Islet precursor cell (in vitro differentiated cells): ENCODE measurements at regions not wholly inside any gene's neighbourhood (a gene's known extent, or its start where the extent isn't known, plus 50 kb on each side); places are given as distances from the start of the nearest gene placed in this dataset.

Experiments
- DNase-seq: peaks from one replicate; pipeline ENCODE4 v3.0.0-alpha.2; 2018

- DNase-seq = no peak
Measured at GRCh38 chr7:131238347-131238931, 89.2 kb upstream of the MKLN1 start.

- no peak for DNase-seq
Measured at GRCh38 chr7:131241386-131241785, 86.3 kb upstream of the MKLN1 start.

- DNase-seq = no peak
Measured at GRCh38 chr7:131242123-131242650, 85.5 kb upstream of the MKLN1 start.

- DNase-seq = peak; percentile 98
Measured at GRCh38 chr7:131244259-131244852, 83.3 kb upstream of the MKLN1 start.

GRCh38 chr7:131249003-131249402 is 78.7 kb upstream of the MKLN1 start:
- peak; percentile 92 for DNase-seq

- DNase-seq = no peak
Measured at GRCh38 chr7:131249483-131249882, 78.2 kb upstream of the MKLN1 start.

GRCh38 chr7:131250331-131250730 is 77.3 kb upstream of the MKLN1 start:
- peak; percentile 82 for DNase-seq

GRCh38 chr7:131251371-131251770 is 76.3 kb upstream of the MKLN1 start:
- no peak for DNase-seq

GRCh38 chr7:131252976-131253375 is 74.7 kb upstream of the MKLN1 start:
- DNase-seq = no peak

- DNase-seq = no peak
Measured at GRCh38 chr7:131254211-131254610, 73.5 kb upstream of the MKLN1 start.

GRCh38 chr7:131255242-131255641 is 72.4 kb upstream of the MKLN1 start:
- no peak for DNase-seq

GRCh38 chr7:131261476-131261994 is 66.1 kb upstream of the MKLN1 start:
- DNase-seq = no peak

GRCh38 chr7:131265227-131265626 is 62.4 kb upstream of the MKLN1 start:
- DNase-seq = no peak

GRCh38 chr7:131267631-131268030 is 60.0 kb upstream of the MKLN1 start:
- no peak for DNase-seq

GRCh38 chr7:131268906-131269305 is 58.8 kb upstream of the MKLN1 start:
- DNase-seq = no peak

- DNase-seq = no peak
Measured at GRCh38 chr7:131272086-131272485, 55.6 kb upstream of the MKLN1 start.

GRCh38 chr7:131274986-131275385 is 52.7 kb upstream of the MKLN1 start:
- DNase-seq = no peak

GRCh38 chr7:131276190-131276589 is 51.5 kb upstream of the MKLN1 start:
- no peak for DNase-seq

GRCh38 chr7:131276748-131277147 is 50.9 kb upstream of the MKLN1 start:
- DNase-seq = no peak
